HTR-8/SVneo (cell line): ENCODE measurements at regions not wholly inside any gene's neighbourhood (a gene's known extent, or its start where the extent isn't known, plus 50 kb on each side); places are given as distances from the start of the nearest gene placed in this dataset.

Source experiments
- DNase-seq: peaks from one replicate; pipeline ENCODE4 v3.0.0; 2011; ENCODE audit warnings: low spot score, mixed read lengths; ENCODE audit not compliant: insufficient read length
- FAIRE-seq: peaks from 2 replicates; lab custom pipeline; 2011; peaks lifted over from hg19 to GRCh38; lab: Jason Lieb, UNC

DNA sequence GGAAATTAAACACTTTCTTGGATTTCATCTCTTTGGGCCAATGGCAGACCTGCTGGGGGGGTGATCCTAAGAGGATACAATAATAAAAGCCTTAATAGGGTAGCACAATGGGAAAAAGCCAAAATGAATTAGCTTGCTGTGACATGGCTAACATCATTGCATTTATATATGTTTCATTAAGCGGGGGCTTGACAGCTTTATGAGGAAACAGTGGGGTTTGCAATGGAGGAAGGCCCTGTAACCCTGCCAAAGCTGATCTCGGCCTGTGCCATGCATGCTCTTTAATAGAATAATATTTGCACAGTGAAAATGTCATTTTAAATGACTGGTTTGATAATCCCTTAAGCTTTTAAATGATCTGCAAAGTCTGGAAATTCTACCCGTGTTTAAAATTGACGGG, 291.5 kb downstream of the SLC4A3 start:
- no peak for FAIRE-seq

DNA sequence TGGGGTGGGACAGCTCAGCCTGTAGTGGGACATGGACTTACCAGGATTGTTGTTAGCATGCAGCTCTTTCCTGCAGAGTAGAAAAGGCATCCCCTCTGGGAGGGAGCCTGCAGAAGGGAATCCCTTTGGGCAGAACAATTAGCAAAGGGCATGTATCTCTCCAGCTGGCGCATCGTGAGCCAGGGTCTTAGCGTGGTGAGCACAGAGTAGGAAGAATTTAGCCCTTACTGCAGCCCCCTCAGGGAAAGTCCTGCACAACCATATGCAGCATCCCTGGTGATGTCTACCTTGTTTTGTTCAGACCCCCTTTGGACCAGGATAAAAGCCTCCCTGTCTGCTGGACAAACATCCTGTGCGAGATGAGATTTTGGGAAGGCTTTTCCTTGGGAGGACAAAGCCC, 292.1 kb downstream of the SLC4A3 start:
- FAIRE-seq = no peak
- DNase-seq = no peak

More for the DNA sequence above, 291.5 kb downstream of the SLC4A3 start:
- DNase-seq = no peak

DNA sequence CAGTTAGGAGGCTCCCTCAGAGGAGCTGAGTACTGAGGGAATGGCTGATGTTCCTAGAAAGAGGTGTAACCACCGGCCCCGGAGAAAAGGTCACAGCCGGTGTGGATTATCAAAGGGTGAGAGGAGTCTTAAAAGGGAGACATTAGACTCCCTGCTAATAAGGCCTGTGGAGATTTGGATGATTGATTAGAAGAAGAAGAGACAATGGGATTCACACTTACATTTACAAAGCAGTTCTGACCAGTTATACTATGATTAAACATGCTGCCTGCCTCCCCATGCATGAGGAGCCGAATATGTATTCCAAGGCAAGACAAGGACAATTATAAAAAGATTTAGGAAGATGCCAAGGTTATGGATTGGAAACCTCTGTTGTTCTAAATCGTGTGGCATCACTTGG, 302.4 kb downstream of the SLC4A3 start:
- FAIRE-seq (no peak), DNase-seq (no peak)

DNA sequence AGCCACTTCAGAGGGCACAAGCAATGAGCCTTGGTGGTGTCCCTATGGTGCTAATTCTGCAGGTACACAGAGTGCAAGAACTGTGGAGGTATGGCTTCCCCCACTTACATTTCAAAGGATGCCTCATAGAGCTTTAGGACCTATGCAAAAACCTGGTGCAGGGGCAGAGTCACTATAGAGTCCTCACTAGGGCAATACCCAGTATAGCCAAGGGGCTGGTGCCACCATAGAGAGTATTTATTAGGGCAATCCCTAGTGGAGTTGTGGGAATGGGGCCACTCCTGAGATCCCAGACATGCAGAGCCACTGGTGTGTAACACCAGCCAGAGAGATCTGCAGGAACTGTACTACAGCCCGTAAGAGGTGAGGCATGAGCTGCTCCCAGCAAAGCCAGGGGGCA, 312.2 kb downstream of the SLC4A3 start:
- FAIRE-seq (no peak), DNase-seq (no peak)

DNA sequence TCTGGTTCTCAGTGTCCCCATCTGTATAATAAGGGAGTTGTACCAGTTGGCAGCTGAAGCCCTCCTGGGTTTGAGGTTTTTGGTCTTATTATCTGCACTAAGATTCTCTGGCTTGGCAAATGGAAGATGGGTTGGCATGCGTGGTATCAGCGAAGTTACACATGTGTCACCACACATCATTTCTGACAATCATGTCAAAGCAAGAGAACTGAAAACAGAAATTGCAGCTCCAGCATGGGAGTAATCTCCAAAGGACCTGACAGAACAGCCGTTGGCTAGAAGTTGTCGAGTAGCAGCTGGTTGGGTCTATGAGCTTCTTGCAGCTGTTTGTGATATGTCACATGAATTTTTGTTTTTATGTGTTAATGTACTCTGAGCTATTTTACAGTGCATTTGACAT, 317.4 kb downstream of the SLC4A3 start:
- DNase-seq = no peak
- FAIRE-seq = no peak

DNA sequence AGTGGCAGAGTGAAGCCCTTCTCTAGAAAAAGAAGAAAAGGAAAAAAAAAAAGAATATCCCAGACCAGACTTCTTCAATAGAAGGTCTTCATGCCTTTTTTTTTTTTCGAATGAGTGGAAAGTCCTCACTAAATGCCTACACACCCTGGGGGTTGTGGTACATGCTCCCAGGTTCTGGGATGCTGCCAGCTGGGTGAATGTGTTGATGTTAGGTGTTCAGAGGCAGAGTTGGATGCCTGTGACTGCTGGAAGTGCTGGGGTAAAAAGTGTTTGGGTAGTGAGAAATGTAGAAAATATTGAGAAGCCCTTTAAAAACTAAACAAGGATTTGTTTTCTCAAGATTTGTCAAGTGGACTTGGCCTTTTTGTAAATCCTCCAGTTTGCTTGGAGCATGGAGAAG, 318.6 kb downstream of the SLC4A3 start:
- FAIRE-seq (no peak), DNase-seq (no peak)

DNA sequence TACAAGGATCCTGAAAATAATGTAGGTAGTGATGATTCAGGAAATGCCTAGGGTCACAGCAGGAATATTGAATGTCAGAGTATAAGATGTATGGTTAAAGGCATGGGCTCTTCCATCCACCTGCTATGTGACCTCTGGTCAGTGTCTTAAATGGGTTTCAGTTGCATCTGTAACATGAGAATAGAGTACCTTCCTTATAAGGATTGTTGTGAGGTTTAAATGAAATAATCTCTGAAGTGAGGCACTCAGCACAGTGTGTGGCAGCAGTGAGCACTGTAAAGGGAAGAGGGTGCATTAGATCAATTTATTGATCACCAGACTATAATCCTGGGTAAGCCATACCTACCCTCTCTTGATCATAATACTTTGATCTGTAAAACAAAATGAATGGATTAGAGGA, 319.1 kb downstream of the SLC4A3 start:
- no peak for DNase-seq
- no peak for FAIRE-seq

DNA sequence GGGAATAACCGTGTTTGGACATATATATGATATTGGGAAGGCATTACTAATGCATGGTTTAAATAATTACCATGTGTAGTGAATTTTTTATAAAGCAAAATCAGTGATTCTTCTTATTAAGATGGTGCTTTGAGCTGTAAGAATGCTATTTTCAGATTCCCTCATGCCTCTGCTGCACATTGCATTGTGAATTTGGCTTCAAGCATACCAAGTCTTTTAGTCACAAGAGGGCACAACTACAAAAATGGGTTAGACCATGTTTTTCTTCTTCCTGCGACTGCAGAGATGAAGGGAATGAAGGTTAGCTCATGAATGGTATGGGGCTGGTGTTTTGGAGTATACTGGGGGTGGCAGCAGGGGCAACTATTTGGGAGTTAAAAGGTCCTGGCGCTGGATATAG, 320.1 kb downstream of the SLC4A3 start:
- peak; percentile 15 for DNase-seq
- FAIRE-seq = no peak

DNA sequence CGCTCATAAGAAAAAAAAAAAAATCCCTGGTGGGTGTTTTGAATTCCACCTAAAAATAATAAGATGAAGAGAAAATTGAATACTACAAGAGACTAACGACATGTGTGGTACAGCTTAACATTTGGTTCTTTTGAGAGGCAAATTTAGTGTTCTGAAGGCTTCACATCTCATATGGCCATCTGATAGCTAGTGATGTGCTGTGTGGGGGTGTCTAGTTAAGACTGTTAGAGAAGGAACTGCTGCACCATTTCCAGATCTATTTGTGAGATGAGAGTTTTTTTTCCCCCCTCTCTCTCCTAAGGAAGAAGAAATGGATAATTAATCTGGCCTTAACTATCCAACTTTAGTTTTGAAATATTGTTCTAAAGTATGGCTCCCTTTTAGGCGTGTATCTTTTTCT, 321.6 kb downstream of the SLC4A3 start:
- DNase-seq (no peak), FAIRE-seq (no peak)

DNA sequence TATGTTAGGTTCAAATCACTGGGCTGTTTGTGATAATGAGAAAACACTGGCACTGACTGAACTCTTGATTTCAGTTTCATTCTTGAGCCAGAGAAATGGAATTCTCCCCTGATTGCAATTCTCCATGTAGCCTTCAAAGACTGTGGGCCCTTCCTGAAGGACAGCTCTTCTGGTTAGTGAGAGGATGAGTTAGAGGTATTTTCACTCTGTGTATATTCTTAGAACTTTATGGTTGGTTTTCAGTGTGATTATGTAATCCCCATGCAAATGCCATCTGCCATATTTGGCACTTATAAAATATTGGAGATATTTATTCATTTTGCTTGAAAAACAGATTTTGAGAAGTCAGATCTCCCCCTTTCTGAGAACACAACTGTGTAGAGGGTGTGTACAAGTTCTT, 323.7 kb downstream of the SLC4A3 start:
- FAIRE-seq = no peak
- no peak for DNase-seq

DNA sequence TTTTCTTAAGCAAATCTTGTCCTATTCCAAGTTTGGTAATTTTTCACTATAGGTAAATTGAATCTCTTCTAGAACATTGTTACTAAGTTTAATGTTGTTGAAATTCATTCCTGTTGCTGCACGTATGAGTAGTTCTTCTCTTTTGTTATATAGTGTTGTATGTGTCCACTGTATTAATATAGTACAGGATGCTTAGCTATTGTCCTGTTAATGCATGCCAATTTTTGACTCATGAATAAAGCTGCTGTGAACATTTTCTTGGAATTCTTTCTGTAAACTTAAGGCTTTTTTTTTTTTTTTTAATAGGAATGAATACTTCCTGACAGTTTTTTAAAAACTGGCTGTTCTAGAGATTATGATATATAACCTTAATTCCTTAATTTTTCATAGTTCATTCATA, 326.9 kb downstream of the SLC4A3 start:
- FAIRE-seq = no peak
- no peak for DNase-seq

DNA sequence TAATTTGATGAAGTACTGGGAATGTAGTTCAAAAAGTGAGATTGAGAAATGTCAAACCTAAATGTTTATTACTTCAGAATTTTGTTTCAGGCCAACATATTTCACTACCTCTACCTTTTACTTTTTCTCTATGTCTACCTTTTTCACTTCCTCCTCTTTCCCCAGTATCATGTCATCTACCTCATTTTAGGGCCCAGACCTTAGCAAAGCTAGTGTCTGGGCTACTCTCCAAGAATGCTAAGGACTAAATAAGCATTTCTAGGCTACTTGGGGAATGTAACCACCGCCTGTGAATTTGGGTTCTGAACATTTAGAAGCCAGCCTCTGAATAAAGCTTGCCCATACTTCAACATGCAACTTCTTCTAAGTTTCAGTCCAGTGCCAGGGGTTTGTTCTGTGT, 330.4 kb downstream of the SLC4A3 start:
- no peak for FAIRE-seq
- DNase-seq = no peak

DNA sequence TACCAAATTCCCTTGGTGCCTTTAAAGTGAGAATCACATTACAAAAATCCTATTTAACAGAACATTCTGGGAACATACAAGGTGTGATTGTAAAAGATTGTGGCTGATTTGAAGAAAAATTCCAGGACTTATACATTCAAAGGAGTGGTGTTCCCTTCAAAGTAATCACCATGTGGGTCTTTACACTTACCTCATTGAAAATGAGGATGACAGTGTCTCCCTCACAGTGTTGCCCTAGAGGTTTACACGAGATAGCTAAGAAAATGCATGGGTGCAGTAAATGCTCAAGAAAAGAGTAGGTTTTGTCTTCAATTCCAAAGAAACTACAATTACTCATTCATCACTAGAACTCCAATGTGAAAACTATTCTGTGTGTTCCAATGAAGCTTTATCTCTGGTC, 331.5 kb downstream of the SLC4A3 start:
- no peak for DNase-seq
- FAIRE-seq = no peak

DNA sequence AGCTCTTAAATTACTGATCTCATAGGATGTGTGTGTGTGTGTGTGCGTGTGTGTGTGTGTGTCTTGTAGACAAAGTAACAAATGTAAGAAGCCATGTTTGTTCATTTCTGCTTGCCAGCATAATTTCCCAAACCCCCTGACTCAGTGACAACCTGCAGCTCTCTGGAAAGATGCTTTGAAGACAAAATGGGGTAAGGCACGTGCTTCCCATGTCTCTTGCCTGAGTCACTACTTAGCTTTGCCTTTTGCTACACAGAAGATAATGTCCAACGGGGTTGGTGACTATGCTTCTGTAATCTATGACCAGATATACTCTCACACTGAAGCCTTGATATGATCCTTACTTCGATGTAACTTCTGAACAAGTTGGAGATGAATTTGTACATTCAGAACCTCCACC, 332.0 kb downstream of the SLC4A3 start:
- FAIRE-seq = peak; percentile 40

DNA sequence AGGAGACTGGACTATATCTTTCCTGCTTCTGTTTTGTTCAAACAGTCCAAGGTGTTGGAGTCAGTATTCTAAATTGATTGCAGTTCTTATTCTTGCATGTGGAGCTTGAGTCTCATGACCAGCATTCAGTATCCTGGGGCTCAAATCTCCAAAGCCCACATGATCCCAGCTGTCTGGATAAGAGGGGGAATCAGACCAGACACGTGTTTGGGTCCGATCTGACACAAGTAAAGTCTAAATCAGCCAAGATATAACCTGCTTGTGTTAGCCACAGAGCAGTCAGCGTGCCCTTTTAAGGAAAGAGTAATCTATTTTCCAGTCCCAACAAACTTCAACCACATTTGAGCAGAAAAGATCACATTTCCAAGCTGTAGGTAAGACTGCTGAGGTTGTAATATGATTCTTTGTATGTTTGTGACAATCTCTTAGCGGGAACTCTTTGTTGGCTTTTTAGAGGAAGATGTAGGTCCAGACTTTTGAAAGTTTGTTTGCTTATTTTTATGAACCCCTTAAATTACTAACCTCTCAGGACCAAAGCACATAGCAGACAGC, 334.6 kb downstream of the SLC4A3 start:
- DNase-seq (no peak), FAIRE-seq (no peak)

More for the DNA sequence above, 332.0 kb downstream of the SLC4A3 start:
- no peak for DNase-seq

DNA sequence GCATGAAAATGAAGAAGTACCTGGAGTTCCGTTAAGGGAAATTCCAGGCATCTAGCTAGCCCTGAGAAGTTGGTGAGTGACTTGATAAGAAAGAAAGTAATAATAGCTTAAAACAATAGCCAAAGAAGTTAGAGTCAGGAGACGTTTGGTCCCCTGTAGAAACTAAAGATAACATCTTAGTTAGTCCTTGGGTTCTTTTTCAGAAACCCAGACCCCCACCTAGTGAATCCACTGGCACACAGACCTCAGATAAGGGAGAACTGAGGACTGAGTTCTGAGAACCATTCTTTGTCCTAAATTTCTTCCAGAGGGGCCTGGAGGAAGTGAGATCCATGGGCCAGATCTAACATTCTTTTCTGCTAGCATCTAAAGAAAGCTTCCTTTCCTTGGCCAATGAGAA, 335.4 kb downstream of the SLC4A3 start:
- no peak for DNase-seq
- no peak for FAIRE-seq

DNA sequence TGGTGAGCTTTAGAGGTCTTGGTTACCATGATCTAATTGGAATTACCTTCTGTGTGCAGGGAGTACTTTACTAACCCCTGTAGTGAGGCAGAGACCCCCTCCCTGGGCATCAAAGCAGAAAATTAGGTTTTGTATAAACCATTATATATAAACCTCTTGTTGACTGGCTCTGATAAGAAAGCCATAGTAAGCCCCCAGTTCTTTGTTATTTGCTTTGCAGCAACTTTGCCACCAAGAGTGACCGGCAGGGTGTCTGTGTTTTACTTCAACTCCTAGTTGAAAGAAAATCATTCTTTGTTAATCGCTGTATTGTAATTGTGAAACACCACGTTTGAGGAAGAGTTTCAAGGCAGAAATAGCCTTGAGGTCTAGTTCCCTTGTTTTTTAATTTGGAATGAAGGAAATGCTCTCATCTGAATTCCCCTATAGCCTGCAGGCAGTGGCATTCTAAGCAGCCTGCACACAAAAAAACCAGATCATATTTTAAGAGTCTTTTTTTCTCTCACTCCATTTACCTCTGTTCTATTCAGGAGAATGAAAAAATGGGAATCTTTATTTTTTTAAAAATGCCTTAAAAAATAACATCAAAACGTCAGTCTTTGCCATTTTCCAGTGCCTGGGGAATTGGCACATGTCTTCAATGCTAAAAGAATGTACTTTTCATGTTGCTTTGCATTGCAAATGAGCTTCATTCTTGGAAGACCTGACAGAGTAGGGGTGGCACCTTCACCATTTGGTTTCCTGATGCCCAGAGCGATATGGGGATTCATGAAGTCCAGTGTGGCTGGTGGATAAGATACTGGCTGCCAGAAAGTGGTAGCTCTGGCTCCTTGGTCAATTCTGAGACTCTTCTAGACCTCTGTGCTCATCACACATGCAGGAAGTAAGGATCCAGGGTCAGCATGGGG, 338.1 kb downstream of the SLC4A3 start:
- no peak for FAIRE-seq
- no peak for DNase-seq

DNA sequence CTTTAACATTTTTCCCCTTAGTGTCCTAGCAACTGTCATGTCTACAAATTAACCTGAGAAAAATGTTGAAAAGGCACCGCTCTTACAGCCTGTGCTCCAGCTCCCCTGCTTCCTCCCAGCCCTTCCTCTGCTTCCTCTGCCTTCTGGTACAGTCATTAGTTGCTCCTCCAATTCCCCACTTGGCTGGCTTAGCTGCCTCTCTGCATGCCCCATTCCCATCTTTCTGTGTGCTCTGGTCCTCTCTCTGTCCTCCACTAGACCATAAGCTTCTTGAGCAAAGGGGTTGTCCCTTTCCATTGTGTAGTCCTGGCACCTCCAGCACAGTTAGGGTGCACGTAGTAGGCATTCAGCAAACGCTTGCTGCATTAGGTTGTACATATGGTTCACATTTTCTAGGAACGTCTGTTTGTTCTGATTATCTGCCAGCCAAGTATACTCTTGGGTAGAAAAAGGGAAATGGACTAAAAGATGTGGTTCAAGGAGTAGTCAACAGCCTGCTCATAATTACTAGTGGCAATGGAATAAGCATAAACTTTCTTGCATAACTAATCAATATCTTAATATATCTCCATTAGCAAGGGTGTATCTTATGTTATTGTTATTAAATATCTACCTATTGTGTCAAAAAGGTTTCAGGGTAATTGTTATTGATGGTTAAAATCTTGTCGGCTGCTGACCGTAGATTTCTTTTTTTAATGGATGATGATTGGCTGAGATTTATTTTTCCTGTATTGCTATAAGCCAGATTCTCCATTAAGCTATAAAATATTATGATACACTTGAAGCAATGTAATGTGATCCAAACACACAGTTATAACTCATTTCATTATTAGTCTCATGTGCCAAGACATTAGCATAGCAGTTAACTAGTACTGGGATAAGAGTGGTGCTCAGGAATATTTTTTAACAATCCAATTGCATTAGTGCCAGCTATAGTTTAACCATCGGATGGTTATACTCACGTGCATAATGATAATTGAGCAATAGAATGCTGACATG, 340.1 kb downstream of the SLC4A3 start:
- DNase-seq (no peak), FAIRE-seq (no peak)

DNA sequence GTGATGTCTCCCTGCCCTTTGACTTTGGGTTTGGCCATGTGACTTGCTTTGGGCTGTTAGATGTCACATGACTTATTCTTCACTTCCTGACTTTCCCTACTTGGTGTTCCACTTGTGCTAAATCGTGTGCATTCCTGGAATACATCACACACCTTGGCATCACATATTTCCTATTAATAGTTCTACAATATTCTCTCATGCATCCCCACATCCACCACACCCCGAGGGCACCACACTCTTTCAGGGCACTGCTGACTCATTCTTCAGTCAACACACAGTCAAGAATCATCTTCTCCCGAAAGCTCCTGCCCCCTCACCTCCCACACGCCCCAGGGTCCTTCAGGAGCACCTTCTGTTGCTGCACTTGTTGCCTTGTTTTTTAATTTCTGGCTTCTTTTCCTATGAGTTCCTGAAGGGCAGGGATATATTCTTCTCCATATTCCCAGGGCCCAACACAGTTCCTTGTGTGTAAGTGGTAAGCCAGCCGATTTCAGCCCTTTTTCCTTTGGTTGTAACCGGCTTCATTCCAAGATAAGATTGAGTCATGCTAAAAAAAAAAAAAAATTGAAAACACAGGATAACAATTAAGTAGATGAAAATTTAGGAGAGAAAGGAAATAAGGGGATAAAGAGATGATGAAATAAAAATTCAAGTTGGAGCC, 341.4 kb downstream of the SLC4A3 start:
- peak; percentile 98 for FAIRE-seq
- peak; percentile 53 for DNase-seq

DNA sequence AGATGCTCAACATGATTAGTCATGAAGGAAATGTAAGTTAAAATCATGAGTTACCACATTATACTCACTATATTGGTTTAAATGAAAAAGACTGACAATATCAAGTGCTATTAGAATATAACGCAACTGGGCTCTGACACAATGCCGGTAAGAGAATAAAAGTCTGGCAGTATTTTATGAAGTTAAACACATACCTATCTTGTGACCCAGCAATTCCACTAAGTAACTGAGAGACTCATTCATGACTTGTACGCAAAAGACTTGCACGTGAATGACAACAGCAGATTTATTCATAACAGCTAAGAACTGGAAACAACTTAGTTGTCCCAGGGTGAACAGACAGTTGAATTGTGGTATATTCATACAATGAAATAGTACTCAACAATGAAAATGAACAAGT, 342.1 kb downstream of the SLC4A3 start:
- peak; percentile 44 for DNase-seq
- FAIRE-seq = peak; percentile 51
